Amniotic stem cell (primary cell): ENCODE measurements at regions not wholly inside any gene's neighbourhood (a gene's known extent, or its start where the extent isn't known, plus 50 kb on each side); places are given as distances from the start of the nearest gene placed in this dataset.

Source experiments
- DNase-seq: peaks from one replicate; lab custom pipeline; 2025; lab: John Stamatoyannopoulos, UW

DNA sequence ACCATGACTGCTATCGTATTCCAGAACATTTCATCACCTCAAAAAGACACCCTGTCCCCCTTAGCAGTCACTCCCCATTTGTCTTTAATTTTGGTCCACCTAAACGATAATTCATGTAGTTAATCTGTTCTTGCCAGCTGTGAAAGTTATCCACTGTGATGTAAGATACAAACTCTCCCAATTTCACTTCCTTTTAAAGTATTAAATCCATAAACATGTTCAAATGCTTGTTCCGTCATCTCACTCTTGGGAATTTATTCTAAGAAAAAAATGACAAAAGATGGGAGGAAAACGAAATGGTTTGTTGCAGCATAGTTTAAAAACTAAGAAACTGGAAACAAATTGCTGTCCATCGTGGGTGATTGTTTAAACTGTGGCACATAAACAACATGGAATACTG, 53.7 kb upstream of the IRF2 start:
- no peak for DNase-seq

DNA sequence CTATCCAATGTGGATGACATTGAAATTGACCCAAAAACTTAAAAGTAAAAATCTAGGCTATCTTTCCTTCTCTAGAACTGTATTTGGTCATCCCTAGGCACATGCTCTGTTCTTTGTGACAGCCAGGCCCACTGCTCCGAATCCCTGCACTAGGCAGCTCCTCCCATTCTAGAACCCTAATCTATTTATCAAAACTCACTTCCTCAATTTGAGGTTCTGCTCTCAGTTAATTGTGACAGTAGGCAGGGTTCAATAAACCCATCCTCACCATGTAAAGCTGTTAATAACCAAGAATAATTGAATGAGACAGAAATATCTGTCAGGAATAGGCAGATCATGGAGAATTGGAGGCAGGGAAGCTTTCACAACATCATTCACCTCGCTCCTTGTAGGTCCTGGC, 51.9 kb upstream of the IRF2 start:
- DNase-seq, result no peak
